Motor neuron (in vitro differentiated cells): ENCODE measurements at regions not wholly inside any gene's neighbourhood (a gene's known extent, or its start where the extent isn't known, plus 50 kb on each side); places are given as distances from the start of the nearest gene placed in this dataset.

Source experiments
- ATAC-seq, 8 experiments: fragments of 200-7000 bp; cut with Tn5 transposase; replicated peaks in 6 of 8; 2 replicates each; pipeline ENCODE4 v1.8.0; 2021; ENCODE audit warnings: mild to moderate bottlenecking in 8 of 8, moderate library complexity in 8 of 8
- H3K27ac ChIP-seq, 2 donors: fragments of 250-450 bp; sonication (Bioruptor Pico); 2 replicates each; pipeline ENCODE4 v1.9.0; 2021; ENCODE audit warnings: antibody characterized with exemption in 2 of 2, mild to moderate bottlenecking in 2 of 2, moderate library complexity in 1 of 2
- H3K4me1 ChIP-seq, 2 donors: fragments of 250-450 bp; sonication (Bioruptor Pico); replicated peaks in 1 of 2; 2 replicates each; pipeline ENCODE4 v1.6.1; 2021; ENCODE audit warnings: antibody characterized with exemption in 2 of 2, mild to moderate bottlenecking in 2 of 2, moderate library complexity in 1 of 2
- H3K4me3 ChIP-seq, 5 donors: fragments of 250-450 bp; sonication (Bioruptor Pico); 2 replicates each; pipeline ENCODE4 v1.9.0; 2021; ENCODE audit warnings: antibody characterized with exemption in 5 of 5, mild to moderate bottlenecking in 5 of 5, moderate library complexity in 4 of 5
- WGBS, 10 experiments: fragments of 450-650 bp; shearing (Covaris generic); methylation state at CpG; one replicate each; pipeline ENCODE4 v1.0.0; 2022; 5-methylcytosine and 5-hydroxymethylcytosine counted together
- in situ Hi-C, 9 experiments: fragments of 400-800 bp; cut with MboI; loops; one replicate each; pipeline ENCODE4 v1.15.0; 2021; ENCODE audit warnings: low sequenced_read_pairs in 9 of 9, low pct_unique_long_range_greater_than_20kb in 2 of 9; ENCODE audit not compliant: unreplicated experiment in 9 of 9

DNA sequence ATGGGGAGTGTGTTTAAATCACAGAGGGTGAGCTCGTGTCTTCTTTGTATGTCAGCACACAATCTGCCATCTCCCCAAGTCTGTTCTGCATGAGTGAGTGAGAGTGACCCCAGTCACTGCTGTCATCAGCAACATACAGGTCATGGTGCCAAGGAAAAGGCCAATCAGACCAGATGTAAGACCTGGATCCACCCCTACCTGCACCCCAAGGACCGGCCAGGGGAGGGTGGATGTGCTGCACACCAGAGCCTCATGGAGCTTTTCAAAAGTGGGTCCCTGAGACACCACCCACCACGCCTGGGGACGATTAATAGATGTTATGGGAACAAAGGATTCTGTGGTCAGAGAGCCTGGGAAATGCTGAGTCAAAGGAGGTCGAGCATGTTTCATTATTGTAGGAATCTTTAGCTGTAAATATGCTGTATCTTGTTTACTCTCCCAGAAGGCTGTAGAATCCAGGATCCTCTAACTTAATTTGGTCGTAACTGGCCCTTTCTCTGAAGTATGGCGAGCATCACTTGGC, 420.5 kb downstream of the RPS24 start:
- Histone ChIP-seq H3K27ac (no peak overlapping the region), H3K4me3 (no peak overlapping the region), H3K4me1 (peaks cover 9 to 12% of the 10 kb centered on the region in 2 donors)
- no peak for ATAC-seq
- in situ Hi-C loops, result no loop called here
- 0 to 92% (median 73%) methylated on average over 1 to 5 of the region's 7 CpGs; no CpG with 5 or more reads in 2 of the 10 experiments for WGBS, 10 experiments

GRCh38 chr10:78455236-78455635, 421.6 kb downstream of the RPS24 start:
- no peak overlapping the region for H3K27ac ChIP-seq
- 75 to 95% (median 89%) methylated on average over 2 to 8 of the region's 8 CpGs; no CpG with 5 or more reads in 3 of the 10 experiments for WGBS, 10 experiments
- in situ Hi-C loops, result no loop called here
- no peak overlapping the region for H3K4me3 ChIP-seq
- H3K4me1 ChIP-seq, result peaks cover 10 to 12% of the 10 kb centered on the region in 2 donors
- no peak for ATAC-seq

DNA sequence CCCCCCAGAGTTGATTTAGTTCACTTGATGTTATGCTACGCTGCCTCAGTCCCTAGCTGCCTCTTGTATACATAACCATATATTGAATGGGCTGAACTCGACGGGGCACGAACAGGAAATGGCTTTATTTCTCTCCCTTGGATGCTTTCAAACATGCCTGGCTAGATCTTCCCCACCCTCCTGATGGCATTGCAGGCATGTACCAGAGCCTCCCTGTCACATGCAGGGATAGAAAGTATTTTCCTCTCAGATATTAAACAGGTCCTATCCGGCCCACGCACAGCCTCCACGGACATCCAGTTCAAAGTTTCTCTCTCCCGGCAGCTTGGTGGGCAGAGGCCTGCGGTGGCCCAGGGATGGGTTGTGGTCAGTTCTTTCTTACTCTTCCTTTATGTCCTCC, 422.1 kb downstream of the RPS24 start:
- Histone ChIP-seq H3K4me3 (no peak overlapping the region), H3K27ac (no peak overlapping the region), H3K4me1 (peaks cover 10 to 12% of the 10 kb centered on the region in 2 donors)
- in situ Hi-C loops, result no loop called here
- ATAC-seq, result peak in 4 of 8 experiments; percentile 37 to 61 (median 48)
- WGBS, 10 experiments, result 77 to 100% (median 85%) methylated on average over 1 to 9 of the region's 9 CpGs; no CpG with 5 or more reads in 3 of the 10 experiments

DNA sequence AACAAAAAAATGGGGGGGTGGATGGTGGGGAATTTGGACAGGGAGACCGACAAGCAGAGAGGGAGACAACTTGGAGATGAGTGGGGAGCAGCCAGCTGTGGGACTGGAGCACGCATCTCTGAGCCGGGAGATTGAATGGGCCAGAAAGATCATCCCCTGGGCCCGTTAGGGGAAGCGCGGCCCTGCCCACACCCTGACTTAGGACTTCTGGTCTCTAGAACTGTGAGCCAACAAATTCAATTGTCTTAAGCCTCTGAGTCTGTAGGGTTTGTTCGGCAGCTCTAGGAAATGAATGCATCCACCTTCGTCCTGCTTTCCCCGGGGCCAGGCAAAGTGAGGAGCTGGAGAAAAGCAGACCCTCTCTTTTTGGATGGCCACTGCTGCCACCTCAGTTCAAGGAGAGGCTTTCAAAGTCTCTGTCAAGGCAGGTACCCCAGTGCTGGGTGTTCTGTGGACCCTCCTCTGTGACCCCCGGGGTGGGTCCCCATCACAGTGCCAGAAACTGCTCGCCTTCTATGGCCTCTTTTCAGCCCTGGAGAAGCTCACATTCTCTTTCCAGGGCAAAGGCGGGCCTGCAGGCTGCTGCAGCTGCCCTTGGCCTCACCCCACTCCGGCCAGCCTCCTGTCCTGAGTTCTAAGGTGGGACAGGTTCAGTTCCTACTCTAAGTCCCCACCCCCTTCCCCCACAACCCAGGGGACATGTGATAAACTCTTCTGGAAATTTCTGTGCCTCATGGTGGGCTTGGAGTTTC, 423.2 kb downstream of the RPS24 start:
- 50 to 100% (median 70%) methylated on average over 1 to 3 of the region's 13 CpGs; no CpG with 5 or more reads in 4 of the 10 experiments for WGBS, 10 experiments
- ATAC-seq, result no peak
- H3K27ac ChIP-seq, result no peak overlapping the region
- no peak overlapping the region for H3K4me3 ChIP-seq
- H3K4me1 ChIP-seq, result peaks cover 9 to 10% of the 10 kb centered on the region in 2 donors
- in situ Hi-C loops, result no loop called here

GRCh38 chr10:78457804-78458482, 424.3 kb downstream of the RPS24 start:
- no peak overlapping the region for H3K27ac ChIP-seq
- peaks cover 12 to 15% of the 10 kb centered on the region in 2 donors for H3K4me1 ChIP-seq
- 55 to 100% (median 90%) methylated on average over 1 to 7 of the region's 8 CpGs; no CpG with 5 or more reads in 1 of the 10 experiments for WGBS, 10 experiments
- ATAC-seq, result peak in 1 of 8 experiments; percentile 35
- in situ Hi-C loops, result no loop called here
- no peak overlapping the region for H3K4me3 ChIP-seq

DNA sequence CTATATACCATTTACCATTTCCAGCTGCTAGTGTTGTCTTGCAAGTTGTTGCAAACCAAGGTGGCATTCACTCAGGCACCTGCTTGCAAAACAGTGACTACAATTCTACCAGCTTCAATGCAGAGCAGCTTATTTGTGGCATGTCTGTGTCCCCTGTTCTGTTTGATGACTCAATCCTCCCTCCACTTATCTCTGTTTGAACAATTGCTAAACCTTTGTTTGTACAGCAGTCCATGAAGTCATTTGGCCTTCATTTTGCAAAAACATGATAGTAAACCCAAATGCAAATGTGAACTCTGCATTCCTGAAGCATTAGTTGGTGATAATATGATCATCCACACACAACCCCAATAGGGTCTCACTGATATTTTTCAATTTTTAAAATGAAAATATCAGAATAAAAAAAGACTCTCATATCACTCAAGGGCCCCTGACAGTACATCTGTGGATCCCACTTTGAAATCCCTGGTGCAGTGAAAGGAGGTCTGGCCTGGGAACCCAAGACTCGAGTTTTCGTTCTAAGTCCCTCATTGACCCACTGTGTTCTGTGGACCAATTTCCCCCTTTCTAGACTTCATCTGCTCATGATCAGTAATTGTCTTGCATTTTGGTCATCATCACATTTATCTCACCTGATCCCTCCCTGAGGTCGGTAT, 425.4 kb downstream of the RPS24 start:
- WGBS, 10 experiments, result 80 to 100% (median 100%) methylated on average over 1 to 3 of the region's 3 CpGs; no CpG with 5 or more reads in 5 of the 10 experiments
- ATAC-seq, result peak; percentile 30 to 93 (median 63)
- no peak overlapping the region for H3K4me3 ChIP-seq
- peaks cover 12 to 15% of the 10 kb centered on the region in 2 donors for H3K4me1 ChIP-seq
- H3K27ac ChIP-seq, result no peak overlapping the region
- in situ Hi-C loops, result no loop called here

DNA sequence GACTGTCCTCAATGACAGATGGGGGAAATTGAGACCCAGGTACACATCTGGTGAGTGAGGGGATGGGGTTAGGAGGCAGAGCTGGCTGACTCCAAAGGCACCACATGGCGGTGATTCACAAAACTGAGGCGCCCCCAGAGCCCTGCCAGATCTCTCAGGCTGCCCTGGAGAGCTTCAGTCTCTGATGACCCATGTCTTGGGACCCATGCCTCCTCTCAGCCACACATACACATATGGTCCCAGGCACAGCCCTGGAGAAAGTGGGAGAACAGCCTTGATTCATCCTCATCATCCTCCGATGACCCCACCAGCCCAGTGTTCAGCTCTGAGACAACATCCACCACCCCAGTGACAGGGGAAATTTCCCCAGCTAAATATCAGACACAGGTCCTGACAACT, 426.0 kb downstream of the RPS24 start:
- no peak for ATAC-seq
- in situ Hi-C loops, result no loop called here
- Histone ChIP-seq H3K27ac (no peak overlapping the region), H3K4me1 (peaks cover 18 to 20% of the 10 kb centered on the region in 2 donors), H3K4me3 (no peak overlapping the region)
- WGBS, 10 experiments, result 80 to 100% methylated on average over 1 of the region's 3 CpGs; no CpG with 5 or more reads in 8 of the 10 experiments

- in situ Hi-C loops, result no loop called here
- ATAC-seq, result peak in 1 of 8 experiments; percentile 25
- H3K4me3 ChIP-seq, result no peak overlapping the region
- no peak overlapping the region for H3K27ac ChIP-seq
- H3K4me1 ChIP-seq, result peaks cover 23 to 26% of the 10 kb centered on the region in 2 donors
These were observed 426.5 kb downstream of the RPS24 start for GRCh38 chr10:78460204-78460603.

DNA sequence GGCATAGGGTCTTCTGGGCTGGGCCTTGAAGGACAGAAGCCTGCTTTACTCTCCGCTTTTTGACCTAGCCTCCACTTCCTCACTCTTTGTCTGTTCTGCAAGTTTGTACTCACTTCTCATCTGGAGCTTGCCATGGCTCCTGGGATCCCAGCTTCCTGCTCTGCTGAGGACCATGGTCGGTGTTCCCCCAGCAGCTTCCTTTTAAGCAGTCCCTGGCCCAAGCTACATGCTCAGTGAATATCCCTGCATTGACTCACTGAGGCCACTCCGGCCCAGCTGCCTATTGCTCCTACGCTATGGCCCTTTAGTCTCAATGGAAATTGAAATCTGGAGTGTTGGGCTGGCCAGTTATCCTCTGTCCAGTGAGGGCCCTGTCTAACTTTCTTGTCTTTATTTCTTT, 427.7 kb downstream of the RPS24 start:
- H3K4me1 ChIP-seq, result peaks cover 26 to 32% of the 10 kb centered on the region in 2 donors
- no peak overlapping the region for H3K4me3 ChIP-seq
- ATAC-seq, result no peak
- in situ Hi-C loops, result no loop called here
- H3K27ac ChIP-seq, result no peak overlapping the region
- WGBS, 10 experiments, result 40 to 100% (median 69%) methylated on average over 1 to 4 of the region's 4 CpGs; no CpG with 5 or more reads in 4 of the 10 experiments

- ATAC-seq, result no peak
- H3K4me1 ChIP-seq, result peaks cover 26 to 35% of the 10 kb centered on the region in 2 donors
- no peak overlapping the region for H3K27ac ChIP-seq
- H3K4me3 ChIP-seq, result no peak overlapping the region
- in situ Hi-C loops, result no loop called here
- 50 to 100% (median 83%) methylated on average over 1 to 2 of the region's 4 CpGs; no CpG with 5 or more reads in 6 of the 10 experiments for WGBS, 10 experiments
These were observed 428.5 kb downstream of the RPS24 start for GRCh38 chr10:78462176-78462575.

- in situ Hi-C loops, result no loop called here
- ATAC-seq, result peak in 2 of 8 experiments; percentile 75 to 92
- peaks cover 26 to 35% of the 10 kb centered on the region in 2 donors for H3K4me1 ChIP-seq
- 20 to 95% (median 71%) methylated on average over 1 to 6 of the region's 7 CpGs; no CpG with 5 or more reads in 2 of the 10 experiments for WGBS, 10 experiments
- no peak overlapping the region for H3K4me3 ChIP-seq
- H3K27ac ChIP-seq, result no peak overlapping the region
These were observed 429.1 kb downstream of the RPS24 start for GRCh38 chr10:78462726-78463228.

GRCh38 chr10:78464118-78464855, 430.6 kb downstream of the RPS24 start:
- Histone ChIP-seq H3K4me1 (peaks cover 26 to 31% of the 10 kb centered on the region in 2 donors), H3K4me3 (no peak overlapping the region), H3K27ac (peak overlapping the region; percentile 86 to 91)
- ATAC-seq, result no peak
- WGBS, 10 experiments, result 0 to 100% (median 90%) methylated on average over 1 to 2 of the region's 4 CpGs; no CpG with 5 or more reads in 2 of the 10 experiments
- in situ Hi-C loops, result no loop called here
